Spleen (tissue), 11 donors: ENCODE measurements at regions not wholly inside any gene's neighbourhood (a gene's known extent, or its start where the extent isn't known, plus 50 kb on each side); places are given as distances from the start of the nearest gene placed in this dataset.

ENCODE experiments used
- DNase-seq: peaks from one replicate; pipeline ENCODE4 v3.0.0-alpha.2; 2020
- H3K27ac ChIP-seq, 8 donors: fragments of 200-600 bp; sonication (generic) in 7 of 8; 1 replicate in 4 of 8; 2 replicates in 4 of 8; pipeline versions ENCODE4 v1.5.0 to v1.8.0; 2016 to 2021; ENCODE audit warnings: inconsistent platforms in 4 of 8, mild to moderate bottlenecking in 4 of 8, moderate library complexity in 1 of 8
- H3K27me3 ChIP-seq, 7 donors: fragments of 200-600 bp; sonication (generic) in 6 of 7; replicated peaks in 1 of 7; 1 replicate in 4 of 7; 2 replicates in 3 of 7; pipeline versions ENCODE4 v1.5.0 to v1.8.0; 2016 to 2021; ENCODE audit warnings: inconsistent platforms in 3 of 7, mild to moderate bottlenecking in 1 of 7
- H3K36me3 ChIP-seq, 6 donors: fragments of 200-600 bp; sonication (generic) in 5 of 6; 1 replicate in 4 of 6; 2 replicates in 2 of 6; pipeline versions ENCODE4 v1.5.0 to v1.8.0; 2016 to 2021; ENCODE audit warnings: inconsistent platforms in 2 of 6
- H3K4me1 ChIP-seq, 6 donors: fragments of 200-600 bp; sonication (generic) in 5 of 6; 1 replicate in 3 of 6; 2 replicates in 3 of 6; pipeline versions ENCODE4 v1.5.0 to v1.8.0; 2016 to 2021; ENCODE audit warnings: inconsistent platforms in 3 of 6
- H3K4me3 ChIP-seq, 8 donors: fragments of 200-600 bp; sonication (generic) in 7 of 8; 1 replicate in 4 of 8; 2 replicates in 4 of 8; pipeline versions ENCODE4 v1.5.0 to v1.8.0; 2016 to 2021; ENCODE audit warnings: inconsistent platforms in 4 of 8, mild to moderate bottlenecking in 4 of 8, moderate library complexity in 2 of 8
- H3K9me3 ChIP-seq, 8 donors: fragments of 200-600 bp; sonication (generic) in 7 of 8; 1 replicate in 4 of 8; 2 replicates in 4 of 8; pipeline versions ENCODE4 v1.5.0 to v1.8.0; 2016 to 2021; ENCODE audit warnings: inconsistent platforms in 4 of 8
- POLR2A ChIP-seq, 3 donors: fragments of 450-650 bp; IDR thresholded peaks; one replicate each; pipeline ENCODE4 v1.5.1; 2017; ENCODE audit warnings: antibody characterized with exemption in 3 of 3, mild to moderate bottlenecking in 1 of 3
- POLR2AphosphoS5 ChIP-seq, 3 donors: sonication (generic); formaldehyde crosslinking; IDR thresholded peaks; one replicate each; pipeline ENCODE4 v1.5.1; 2017; ENCODE audit warnings: antibody characterized with exemption in 3 of 3
- WGBS, 5 donors: extraction: QIAGEN DNeasy Blood & Tissue Kit in 3 of 5; methylation state at CpG; one replicate each; pipeline versions ENCODE4 v1.1.5 to v1.1.7; 2013 to 2018; 5-methylcytosine and 5-hydroxymethylcytosine counted together
- intact Hi-C: fragments of 100-400 bp; cut with DNase I; formaldehyde crosslinking; loops from one replicate; pipeline ENCODE4 v1.15.0; 2023; ENCODE audit warnings: low total_unique reads
- TF ChIP-seq, protein P1 (sequence below), 11 experiments: fragments of 200-600 bp in 7 of 11; fragments of 450-650 bp in 4 of 11; sonication (generic) in 4 of 11; IDR thresholded peaks in 8 of 11; conservative IDR thresholded peaks in 3 of 11; 1 replicate in 7 of 11; 2 replicates in 4 of 11; pipeline versions ENCODE4 v1.4.0 to v1.8.0; 2016 to 2021; ENCODE audit warnings: antibody characterized with exemption in 11 of 11, inconsistent platforms in 4 of 11, mild to moderate bottlenecking in 1 of 11
- donor health status: healthy with polysubstance abuse.
- donor health status: DM: no; HTN: no; CAD: no; lungs with moderate emphysema.
- donor health status: DM: no; HTN: no; CAD: no.
- donor health status: Bipolar disorder and iron deficiency.
- donor health status: healthy.
- donor health status: DM: no; HTN: no; CAD: no.
- donor health status: DM: yes; HTN: yes; CAD: no.

DNA sequence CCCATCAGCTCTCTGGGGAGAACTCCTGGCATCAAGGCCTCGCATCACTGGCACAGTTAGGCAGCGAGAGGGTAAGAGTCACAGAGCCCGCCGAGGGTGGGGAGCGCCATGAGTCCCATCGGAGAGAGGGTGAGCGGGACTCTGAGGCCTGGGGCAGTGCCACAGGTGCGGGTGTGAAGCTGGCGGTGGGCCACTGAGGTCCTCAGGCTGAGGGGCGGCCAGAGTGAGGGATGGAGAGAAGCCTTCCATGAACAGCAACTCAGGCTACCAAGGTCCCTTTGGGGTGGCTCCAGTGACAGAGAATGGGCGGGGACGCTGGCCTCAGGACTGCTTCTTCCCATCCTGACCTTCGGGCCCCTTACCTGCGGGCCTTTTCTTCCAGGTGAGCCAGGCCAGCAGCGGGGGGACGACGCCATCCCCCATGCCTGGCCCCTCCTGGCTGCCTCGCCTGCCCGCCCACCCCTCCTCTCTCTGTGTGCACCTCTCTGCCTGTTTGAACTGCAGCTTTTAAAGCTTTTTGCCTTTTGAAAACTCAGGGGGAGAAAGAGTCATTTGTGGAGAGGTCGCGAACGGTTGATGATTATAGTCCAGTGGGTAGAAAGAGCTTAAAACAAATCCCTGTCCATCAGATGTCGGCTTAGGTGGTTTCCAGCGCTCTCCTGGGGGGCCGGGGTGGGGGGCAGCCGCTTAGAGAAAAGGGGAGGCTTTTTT, 149.3 kb upstream of the GSE1 start:
- Histone ChIP-seq H3K27me3 (peaks cover 0 to 56% (median 23%) of the 10 kb centered on the region in 7 donors), H3K27ac (no peak overlapping the region)

GRCh38 chr16:85464383-85465305, 148.5 kb upstream of the GSE1 start:
- TF ChIP-seq POLR2AphosphoS5 (IDR thresholded peaks at IDR 0.05) (no peak), POLR2A (IDR thresholded peaks at IDR 0.05) (no peak)
- TF ChIP-seq, protein P1, sequence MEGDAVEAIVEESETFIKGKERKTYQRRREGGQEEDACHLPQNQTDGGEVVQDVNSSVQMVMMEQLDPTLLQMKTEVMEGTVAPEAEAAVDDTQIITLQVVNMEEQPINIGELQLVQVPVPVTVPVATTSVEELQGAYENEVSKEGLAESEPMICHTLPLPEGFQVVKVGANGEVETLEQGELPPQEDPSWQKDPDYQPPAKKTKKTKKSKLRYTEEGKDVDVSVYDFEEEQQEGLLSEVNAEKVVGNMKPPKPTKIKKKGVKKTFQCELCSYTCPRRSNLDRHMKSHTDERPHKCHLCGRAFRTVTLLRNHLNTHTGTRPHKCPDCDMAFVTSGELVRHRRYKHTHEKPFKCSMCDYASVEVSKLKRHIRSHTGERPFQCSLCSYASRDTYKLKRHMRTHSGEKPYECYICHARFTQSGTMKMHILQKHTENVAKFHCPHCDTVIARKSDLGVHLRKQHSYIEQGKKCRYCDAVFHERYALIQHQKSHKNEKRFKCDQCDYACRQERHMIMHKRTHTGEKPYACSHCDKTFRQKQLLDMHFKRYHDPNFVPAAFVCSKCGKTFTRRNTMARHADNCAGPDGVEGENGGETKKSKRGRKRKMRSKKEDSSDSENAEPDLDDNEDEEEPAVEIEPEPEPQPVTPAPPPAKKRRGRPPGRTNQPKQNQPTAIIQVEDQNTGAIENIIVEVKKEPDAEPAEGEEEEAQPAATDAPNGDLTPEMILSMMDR (IDR thresholded peaks at IDR 0.05 in 8 of 11, conservative IDR thresholded peaks at IDR 0.05 in 3 of 11): no peak
- no peak for DNase-seq
- H3K9me3 ChIP-seq: no peaks in the 10 kb centered on the region
- no peak overlapping the region for H3K27ac ChIP-seq
- intact Hi-C loops: no loop called here
- peaks cover 12 to 41% (median 32%) of the 10 kb centered on the region in 6 donors for H3K4me1 ChIP-seq
- no peaks in the 10 kb centered on the region for H3K36me3 ChIP-seq
- H3K4me3 ChIP-seq: no peak overlapping the region
- WGBS, 5 donors: 69 to 82% (median 82%) methylated on average over 22 to 30 of the region's 30 CpGs
- H3K27me3 ChIP-seq: peaks cover 0 to 56% (median 23%) of the 10 kb centered on the region in 7 donors

More for the DNA sequence above, 149.3 kb upstream of the GSE1 start:
- H3K4me3 ChIP-seq: no peak overlapping the region
- no peaks in the 10 kb centered on the region for H3K36me3 ChIP-seq
- WGBS, 5 donors: 85 to 88% (median 86%) methylated on average over 25 to 26 of the region's 26 CpGs
- TF ChIP-seq, protein P1 (IDR thresholded peaks at IDR 0.05 in 8 of 11, conservative IDR thresholded peaks at IDR 0.05 in 3 of 11): no peak
- TF ChIP-seq POLR2A (IDR thresholded peaks at IDR 0.05): no peak
- TF ChIP-seq POLR2AphosphoS5 (IDR thresholded peaks at IDR 0.05): no peak
- H3K4me1 ChIP-seq: peaks cover 12 to 49% (median 34%) of the 10 kb centered on the region in 6 donors
- intact Hi-C loops: no loop called here
- no peak for DNase-seq
- H3K9me3 ChIP-seq: no peaks in the 10 kb centered on the region

DNA sequence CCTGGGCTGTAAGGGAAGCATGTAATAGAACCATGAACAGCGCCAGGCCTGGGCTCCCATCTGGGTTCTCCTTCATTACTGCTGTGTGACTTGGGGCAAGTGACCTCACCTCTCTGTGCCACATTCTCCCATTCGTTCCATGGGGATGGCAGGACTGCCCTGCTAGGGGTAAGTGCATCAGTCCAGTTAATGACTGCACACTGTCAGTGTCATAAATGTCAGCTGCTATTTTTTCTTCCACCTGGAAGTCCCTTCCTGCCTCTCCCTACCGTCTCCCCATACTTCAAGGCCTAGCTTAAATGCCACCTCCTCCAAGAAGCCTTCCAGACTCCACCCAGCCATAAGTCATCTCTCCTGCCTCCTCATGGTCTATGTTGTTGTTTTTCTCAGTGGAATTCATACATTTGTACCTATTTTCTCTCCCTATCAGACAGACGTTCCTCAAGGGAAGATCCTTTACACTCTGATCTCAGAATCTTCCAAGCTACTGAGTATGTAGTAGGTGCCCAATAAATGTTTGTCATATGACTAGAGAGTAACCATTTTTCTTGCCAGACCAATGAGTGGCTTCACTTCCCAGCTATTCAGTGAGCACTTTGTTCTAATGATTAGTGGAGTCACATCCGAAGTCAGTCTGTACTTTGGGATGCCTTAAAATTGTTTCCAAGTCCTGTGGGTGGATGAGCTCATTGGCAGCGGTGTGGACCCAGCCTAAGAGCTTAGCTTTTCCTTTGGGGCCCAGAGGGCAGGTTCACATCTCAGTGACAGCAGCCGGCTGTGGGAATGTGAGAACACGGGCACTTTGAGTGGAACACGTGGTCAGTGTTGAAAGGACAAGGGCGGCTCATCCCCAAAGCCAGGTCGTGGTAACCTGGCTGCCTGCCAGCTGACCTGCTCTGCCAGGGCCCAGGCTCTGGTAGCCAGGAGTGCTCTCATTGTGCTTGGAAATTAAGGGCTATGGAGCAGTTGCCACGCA, 147.5 kb upstream of the GSE1 start:
- no peak for TF ChIP-seq POLR2AphosphoS5 (IDR thresholded peaks at IDR 0.05)
- TF ChIP-seq, protein P1 (IDR thresholded peaks at IDR 0.05 in 8 of 11, conservative IDR thresholded peaks at IDR 0.05 in 3 of 11): no peak
- no peak for TF ChIP-seq POLR2A (IDR thresholded peaks at IDR 0.05)
- Histone ChIP-seq H3K36me3 (no peaks in the 10 kb centered on the region), H3K9me3 (no peaks in the 10 kb centered on the region)

More for the DNA sequence above, 147.5 kb upstream of the GSE1 start:
- intact Hi-C loops: no loop called here
- peaks cover 12 to 32% (median 27%) of the 10 kb centered on the region in 6 donors for H3K4me1 ChIP-seq
- no peak for DNase-seq
- 65 to 75% (median 72%) methylated on average over 9 to 12 of the region's 12 CpGs for WGBS, 5 donors
- peaks cover 0 to 47% (median 23%) of the 10 kb centered on the region in 7 donors for H3K27me3 ChIP-seq
- no peak overlapping the region for H3K27ac ChIP-seq
- H3K4me3 ChIP-seq: no peak overlapping the region
